ENCODE measurements at regions not wholly inside any gene's neighbourhood (a gene's known extent, or its start where the extent isn't known, plus 50 kb on each side); places are given as distances from the start of the nearest gene placed in this dataset.
A peak's percentile ranks its signal among the peaks of the same experiment; 100 is the strongest.

DNA sequence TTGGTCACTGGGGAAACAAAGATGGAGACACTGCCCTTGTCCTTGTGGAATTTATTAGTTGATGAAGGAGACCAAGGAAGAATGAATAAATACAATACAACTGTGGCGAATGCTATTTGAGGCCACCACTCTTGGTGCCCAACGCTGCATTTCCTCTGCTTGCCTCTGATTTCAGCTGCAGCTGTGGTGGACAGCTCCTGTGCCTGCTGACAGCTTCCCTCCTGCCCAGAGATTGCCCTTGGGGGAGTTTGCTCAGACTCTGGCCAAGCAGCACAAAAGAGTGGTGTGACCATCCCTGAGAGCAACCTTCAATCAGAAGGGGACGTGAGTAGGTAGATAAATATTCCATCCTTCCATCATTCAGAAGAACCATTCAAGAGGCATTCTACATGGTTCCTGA, 64.6 kb upstream of the FHIT start:
- TF ChIP-seq, protein P1, sequence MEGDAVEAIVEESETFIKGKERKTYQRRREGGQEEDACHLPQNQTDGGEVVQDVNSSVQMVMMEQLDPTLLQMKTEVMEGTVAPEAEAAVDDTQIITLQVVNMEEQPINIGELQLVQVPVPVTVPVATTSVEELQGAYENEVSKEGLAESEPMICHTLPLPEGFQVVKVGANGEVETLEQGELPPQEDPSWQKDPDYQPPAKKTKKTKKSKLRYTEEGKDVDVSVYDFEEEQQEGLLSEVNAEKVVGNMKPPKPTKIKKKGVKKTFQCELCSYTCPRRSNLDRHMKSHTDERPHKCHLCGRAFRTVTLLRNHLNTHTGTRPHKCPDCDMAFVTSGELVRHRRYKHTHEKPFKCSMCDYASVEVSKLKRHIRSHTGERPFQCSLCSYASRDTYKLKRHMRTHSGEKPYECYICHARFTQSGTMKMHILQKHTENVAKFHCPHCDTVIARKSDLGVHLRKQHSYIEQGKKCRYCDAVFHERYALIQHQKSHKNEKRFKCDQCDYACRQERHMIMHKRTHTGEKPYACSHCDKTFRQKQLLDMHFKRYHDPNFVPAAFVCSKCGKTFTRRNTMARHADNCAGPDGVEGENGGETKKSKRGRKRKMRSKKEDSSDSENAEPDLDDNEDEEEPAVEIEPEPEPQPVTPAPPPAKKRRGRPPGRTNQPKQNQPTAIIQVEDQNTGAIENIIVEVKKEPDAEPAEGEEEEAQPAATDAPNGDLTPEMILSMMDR (IDR thresholded peaks at IDR 0.05; ENCODE audit: low read depth, low read length, missing input control) = no peak
- TF ChIP-seq, protein P2, sequence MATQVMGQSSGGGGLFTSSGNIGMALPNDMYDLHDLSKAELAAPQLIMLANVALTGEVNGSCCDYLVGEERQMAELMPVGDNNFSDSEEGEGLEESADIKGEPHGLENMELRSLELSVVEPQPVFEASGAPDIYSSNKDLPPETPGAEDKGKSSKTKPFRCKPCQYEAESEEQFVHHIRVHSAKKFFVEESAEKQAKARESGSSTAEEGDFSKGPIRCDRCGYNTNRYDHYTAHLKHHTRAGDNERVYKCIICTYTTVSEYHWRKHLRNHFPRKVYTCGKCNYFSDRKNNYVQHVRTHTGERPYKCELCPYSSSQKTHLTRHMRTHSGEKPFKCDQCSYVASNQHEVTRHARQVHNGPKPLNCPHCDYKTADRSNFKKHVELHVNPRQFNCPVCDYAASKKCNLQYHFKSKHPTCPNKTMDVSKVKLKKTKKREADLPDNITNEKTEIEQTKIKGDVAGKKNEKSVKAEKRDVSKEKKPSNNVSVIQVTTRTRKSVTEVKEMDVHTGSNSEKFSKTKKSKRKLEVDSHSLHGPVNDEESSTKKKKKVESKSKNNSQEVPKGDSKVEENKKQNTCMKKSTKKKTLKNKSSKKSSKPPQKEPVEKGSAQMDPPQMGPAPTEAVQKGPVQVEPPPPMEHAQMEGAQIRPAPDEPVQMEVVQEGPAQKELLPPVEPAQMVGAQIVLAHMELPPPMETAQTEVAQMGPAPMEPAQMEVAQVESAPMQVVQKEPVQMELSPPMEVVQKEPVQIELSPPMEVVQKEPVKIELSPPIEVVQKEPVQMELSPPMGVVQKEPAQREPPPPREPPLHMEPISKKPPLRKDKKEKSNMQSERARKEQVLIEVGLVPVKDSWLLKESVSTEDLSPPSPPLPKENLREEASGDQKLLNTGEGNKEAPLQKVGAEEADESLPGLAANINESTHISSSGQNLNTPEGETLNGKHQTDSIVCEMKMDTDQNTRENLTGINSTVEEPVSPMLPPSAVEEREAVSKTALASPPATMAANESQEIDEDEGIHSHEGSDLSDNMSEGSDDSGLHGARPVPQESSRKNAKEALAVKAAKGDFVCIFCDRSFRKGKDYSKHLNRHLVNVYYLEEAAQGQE (IDR thresholded peaks at IDR 0.05) = peak; percentile 96
- TF ChIP-seq YY1 (IDR thresholded peaks at IDR 0.05) (no peak), FOXA1 (IDR thresholded peaks at IDR 0.05) (no peak), TAF1 (conservative IDR thresholded peaks at IDR 0.05) (no peak), GABPA (IDR thresholded peaks at IDR 0.05 in 1 of 2, conservative IDR thresholded peaks at IDR 0.05 in 1 of 2) (no peak), SP1 (IDR thresholded peaks at IDR 0.05) (no peak), RAD21 (IDR thresholded peaks at IDR 0.05) (no peak), EGR1 (IDR thresholded peaks at IDR 0.05; ENCODE audit: low read depth in 2 of 2) (no peak)
- TF ChIP-seq, protein P3, sequence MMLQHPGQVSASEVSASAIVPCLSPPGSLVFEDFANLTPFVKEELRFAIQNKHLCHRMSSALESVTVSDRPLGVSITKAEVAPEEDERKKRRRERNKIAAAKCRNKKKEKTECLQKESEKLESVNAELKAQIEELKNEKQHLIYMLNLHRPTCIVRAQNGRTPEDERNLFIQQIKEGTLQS (IDR thresholded peaks at IDR 0.05) = no peak
- TF ChIP-seq, protein P4, sequence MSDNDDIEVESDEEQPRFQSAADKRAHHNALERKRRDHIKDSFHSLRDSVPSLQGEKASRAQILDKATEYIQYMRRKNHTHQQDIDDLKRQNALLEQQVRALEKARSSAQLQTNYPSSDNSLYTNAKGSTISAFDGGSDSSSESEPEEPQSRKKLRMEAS (IDR thresholded peaks at IDR 0.05) = no peak

Data from liver (tissue), 3 donors.